Peyer's patch (tissue), 4 donors: ENCODE measurements at regions not wholly inside any gene's neighbourhood (a gene's known extent, or its start where the extent isn't known, plus 50 kb on each side); places are given as distances from the start of the nearest gene placed in this dataset.

Experiments used
- CTCF ChIP-seq, 6 experiments: fragments of 450-650 bp in 4 of 6; fragments of 200-600 bp in 2 of 6; sonication (generic) in 1 of 6; IDR thresholded peaks; one replicate each; pipeline ENCODE4 v1.5.1; 2017 to 2019; ENCODE audit warnings: antibody characterized with exemption in 6 of 6, mild to moderate bottlenecking in 3 of 6, moderate library complexity in 1 of 6
- POLR2A ChIP-seq, 2 donors: fragments of 450-650 bp; IDR thresholded peaks; one replicate each; pipeline ENCODE4 v1.5.1; 2017; ENCODE audit warnings: antibody characterized with exemption in 2 of 2, mild to moderate bottlenecking in 2 of 2, moderate library complexity in 2 of 2

DNA sequence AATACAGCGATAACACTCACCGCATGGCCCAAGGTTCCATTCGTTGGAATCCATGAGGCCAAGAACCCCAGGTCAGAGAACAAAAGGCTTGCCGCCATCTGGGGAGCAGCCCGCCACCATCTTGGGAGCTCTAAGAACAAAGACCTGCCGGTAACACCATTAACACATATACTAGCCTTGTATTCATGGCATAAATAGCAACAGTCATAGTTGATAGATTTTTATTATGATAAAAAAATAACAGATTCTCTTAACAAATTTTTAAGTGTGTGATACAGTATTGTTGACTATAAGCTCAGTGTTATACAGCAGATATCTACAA lies 309.4 kb downstream of the GLUD2 start:
- TF ChIP-seq CTCF (IDR thresholded peaks at IDR 0.05): no peak
- no peak for TF ChIP-seq POLR2A (IDR thresholded peaks at IDR 0.05)
